ENCODE measurements at regions not wholly inside any gene's neighbourhood (a gene's known extent, or its start where the extent isn't known, plus 50 kb on each side); places are given as distances from the start of the nearest gene placed in this dataset.
A peak's percentile ranks its signal among the peaks of the same experiment; 100 is the strongest.

- intact Hi-C loops (cut with micrococcal nuclease; ENCODE audit: unreplicated experiment), result loop anchor here (1.0 to 5.0 kb wide), 3 partner anchors 63 to 206 kb away; no protein-coding TSS in a partner anchor
- Histone ChIP-seq H3K27ac (no peak overlapping the region), H3F3A (ENCODE audit: insufficient read depth, low read depth) (no peaks in the 10 kb centered on the region), H3K79me2 (ENCODE audit: low read depth) (no peaks in the 10 kb centered on the region), H3K9me3 (ENCODE audit: insufficient read depth, low read depth) (no peaks in the 10 kb centered on the region), H2AFZ (no peak overlapping the region), H3K4me3 (no peak overlapping the region), H3K27me3 (ENCODE audit: insufficient read depth, low read depth) (no peaks in the 10 kb centered on the region), H3K9me2 (ENCODE audit: insufficient read depth) (no peaks in the 10 kb centered on the region), H3K4me1 (replicated peaks; ENCODE audit: insufficient read depth) (0 out of 2 replicates have a peak, but pooled peaks cover 11% of the 10 kb centered on the region), H4K20me1 (ENCODE audit: insufficient read depth) (no peaks in the 10 kb centered on the region), H3K36me3 (ENCODE audit: low read depth) (no peaks in the 10 kb centered on the region), H3K4me2 (no peak overlapping the region)
- no TSS peak for BruUV-seq (replicated peaks)
- peak in 1 of 2 experiments; percentile 45 for DNase-seq
- TF ChIP-seq, protein P1, sequence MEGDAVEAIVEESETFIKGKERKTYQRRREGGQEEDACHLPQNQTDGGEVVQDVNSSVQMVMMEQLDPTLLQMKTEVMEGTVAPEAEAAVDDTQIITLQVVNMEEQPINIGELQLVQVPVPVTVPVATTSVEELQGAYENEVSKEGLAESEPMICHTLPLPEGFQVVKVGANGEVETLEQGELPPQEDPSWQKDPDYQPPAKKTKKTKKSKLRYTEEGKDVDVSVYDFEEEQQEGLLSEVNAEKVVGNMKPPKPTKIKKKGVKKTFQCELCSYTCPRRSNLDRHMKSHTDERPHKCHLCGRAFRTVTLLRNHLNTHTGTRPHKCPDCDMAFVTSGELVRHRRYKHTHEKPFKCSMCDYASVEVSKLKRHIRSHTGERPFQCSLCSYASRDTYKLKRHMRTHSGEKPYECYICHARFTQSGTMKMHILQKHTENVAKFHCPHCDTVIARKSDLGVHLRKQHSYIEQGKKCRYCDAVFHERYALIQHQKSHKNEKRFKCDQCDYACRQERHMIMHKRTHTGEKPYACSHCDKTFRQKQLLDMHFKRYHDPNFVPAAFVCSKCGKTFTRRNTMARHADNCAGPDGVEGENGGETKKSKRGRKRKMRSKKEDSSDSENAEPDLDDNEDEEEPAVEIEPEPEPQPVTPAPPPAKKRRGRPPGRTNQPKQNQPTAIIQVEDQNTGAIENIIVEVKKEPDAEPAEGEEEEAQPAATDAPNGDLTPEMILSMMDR (conservative IDR thresholded peaks at IDR 0.05), result peak; percentile 93
- TF ChIP-seq EZH2 (IDR thresholded peaks at IDR 0.05; ENCODE audit: low read depth), result no peak
- POLR2A ChIA-PET (ENCODE audit: unreplicated experiment), result no interaction called here
- CTCF ChIA-PET, result interaction anchor here (0.8 kb wide), 2 partner anchors 18 to 172 kb away, joined by 3 to 4 read pairs; no protein-coding TSS in a partner anchor
Measured at GRCh38 chr12:69070319-69071090, 137.5 kb upstream of the CPM start.

DNA sequence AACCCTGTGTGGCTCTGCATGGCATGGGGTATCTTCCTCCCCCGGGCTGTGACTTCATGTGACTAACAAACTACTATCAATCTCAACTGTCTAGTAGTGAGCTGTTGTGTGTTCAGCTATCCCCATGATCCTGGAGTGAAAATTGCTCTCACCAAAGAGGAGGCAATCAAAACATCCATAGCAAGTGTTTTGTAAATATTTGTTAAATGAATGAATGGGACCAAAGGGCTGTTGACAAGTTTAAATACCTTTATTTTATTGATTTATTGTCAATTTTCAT, 138.1 kb upstream of the CPM start:
- no peak for DNase-seq
- Histone ChIP-seq H3K79me2 (ENCODE audit: low read depth) (no peaks in the 10 kb centered on the region), H3K4me1 (replicated peaks; ENCODE audit: insufficient read depth) (0 out of 2 replicates have a peak, but pooled peaks cover 11% of the 10 kb centered on the region), H3K27ac (no peak overlapping the region), H2AFZ (no peak overlapping the region), H3K27me3 (ENCODE audit: insufficient read depth, low read depth) (no peaks in the 10 kb centered on the region), H3F3A (ENCODE audit: insufficient read depth, low read depth) (no peaks in the 10 kb centered on the region), H3K9me3 (ENCODE audit: insufficient read depth, low read depth) (no peaks in the 10 kb centered on the region), H3K4me2 (no peak overlapping the region), H4K20me1 (ENCODE audit: insufficient read depth) (no peaks in the 10 kb centered on the region), H3K9me2 (ENCODE audit: insufficient read depth) (no peaks in the 10 kb centered on the region), H3K36me3 (ENCODE audit: low read depth) (no peaks in the 10 kb centered on the region), H3K4me3 (no peak overlapping the region)
- CTCF ChIA-PET, result interaction anchor here (0.6 kb wide), 1 partner anchor 48 kb away, joined by 8 read pairs; no protein-coding TSS in a partner anchor
- intact Hi-C loops (cut with micrococcal nuclease; ENCODE audit: unreplicated experiment), result loop anchor here (5.0 kb wide), 1 partner anchor 64 kb away; no protein-coding TSS in a partner anchor
- POLR2A ChIA-PET (ENCODE audit: unreplicated experiment), result no interaction called here
- no TSS peak for BruUV-seq (replicated peaks)
- TF ChIP-seq, protein P1 (conservative IDR thresholded peaks at IDR 0.05), result no peak
- no peak for TF ChIP-seq EZH2 (IDR thresholded peaks at IDR 0.05; ENCODE audit: low read depth)

DNA sequence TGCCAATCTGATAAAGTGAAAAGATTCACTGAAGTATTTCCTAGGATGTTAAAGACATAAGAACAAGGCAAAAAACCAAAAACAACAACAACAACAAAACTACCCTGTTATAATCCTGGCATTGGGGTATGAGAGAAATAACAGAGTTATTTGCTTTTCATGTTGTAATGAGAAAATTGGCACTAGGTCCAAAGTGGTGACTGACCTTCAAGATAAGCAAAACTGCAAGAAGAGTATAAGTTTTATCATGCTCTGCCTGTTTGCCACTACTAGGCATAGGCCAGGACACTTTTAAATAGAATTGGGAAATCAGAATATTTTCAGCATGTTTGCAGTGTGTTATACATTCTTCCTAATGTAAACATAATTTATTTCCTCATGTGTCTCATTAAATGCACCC, 140.1 kb upstream of the CPM start:
- no peaks in the 10 kb centered on the region for H3K9me3 ChIP-seq (ENCODE audit: insufficient read depth, low read depth)
- no peak overlapping the region for H3K27ac ChIP-seq
- no peaks in the 10 kb centered on the region for H3K9me2 ChIP-seq (ENCODE audit: insufficient read depth)
- no TSS peak for BruUV-seq (replicated peaks)
- H3K4me3 ChIP-seq, result no peak overlapping the region
- H3K79me2 ChIP-seq (ENCODE audit: low read depth), result no peaks in the 10 kb centered on the region
- no peak for TF ChIP-seq EZH2 (IDR thresholded peaks at IDR 0.05; ENCODE audit: low read depth)
- TF ChIP-seq, protein P1 (conservative IDR thresholded peaks at IDR 0.05), result no peak
- POLR2A ChIA-PET (ENCODE audit: unreplicated experiment), result no interaction called here
- H3K36me3 ChIP-seq (ENCODE audit: low read depth), result no peaks in the 10 kb centered on the region
- no peak overlapping the region for H2AFZ ChIP-seq
- CTCF ChIA-PET, result no interaction called here
- no peak overlapping the region for H3K4me2 ChIP-seq
- no peaks in the 10 kb centered on the region for H3F3A ChIP-seq (ENCODE audit: insufficient read depth, low read depth)
- intact Hi-C loops (cut with micrococcal nuclease; ENCODE audit: unreplicated experiment), result loop anchor here (5.0 kb wide), 1 partner anchor 66 kb away; no protein-coding TSS in a partner anchor
- H4K20me1 ChIP-seq (ENCODE audit: insufficient read depth), result no peaks in the 10 kb centered on the region
- no peak for DNase-seq
- 0 out of 2 replicates have a peak, but pooled peaks cover 9% of the 10 kb centered on the region for H3K4me1 ChIP-seq (replicated peaks; ENCODE audit: insufficient read depth)
- no peaks in the 10 kb centered on the region for H3K27me3 ChIP-seq (ENCODE audit: insufficient read depth, low read depth)

Measured in PC-9 (cell line).